ENCODE measurements at regions not wholly inside any gene's neighbourhood (a gene's known extent, or its start where the extent isn't known, plus 50 kb on each side); places are given as distances from the start of the nearest gene placed in this dataset.
"Not testable (repeated sequence)": the region's sequence is repeated elsewhere in the genome, so short reads cannot be mapped to it uniquely, and the experiment has no call there.

- no peak for DNase-seq
Observed at GRCh38 chrX:1102786-1103185, 109.7 kb downstream of the CRLF2 start.

GRCh38 chrX:1102221-1102620 is 110.2 kb downstream of the CRLF2 start:
- not testable (repeated sequence) for DNase-seq

- no peak for DNase-seq
Observed at GRCh38 chrX:1099146-1099770, 113.2 kb downstream of the CRLF2 start.

- no peak for DNase-seq
Observed at GRCh38 chrX:1097328-1097727, 115.1 kb downstream of the CRLF2 start.

- no peak for DNase-seq
Observed at GRCh38 chrX:1094566-1095333, 117.7 kb downstream of the CRLF2 start.

GRCh38 chrX:1093586-1094421 is 118.6 kb downstream of the CRLF2 start:
- DNase-seq, result no peak

- no peak for DNase-seq
Observed at GRCh38 chrX:1093121-1093520, 119.3 kb downstream of the CRLF2 start.

GRCh38 chrX:1086444-1087409 is 125.7 kb downstream of the CRLF2 start:
- no peak for DNase-seq

GRCh38 chrX:1085871-1086270 is 126.6 kb downstream of the CRLF2 start:
- DNase-seq, result not testable (repeated sequence)

GRCh38 chrX:1084689-1085088 is 127.8 kb downstream of the CRLF2 start:
- DNase-seq, result no peak

- no peak for DNase-seq
Observed at GRCh38 chrX:1076871-1077651, 135.4 kb downstream of the CRLF2 start.

- DNase-seq, result no peak
Observed at GRCh38 chrX:1075741-1076140, 136.7 kb downstream of the CRLF2 start.

- no peak for DNase-seq
Observed at GRCh38 chrX:1075156-1075555, 137.3 kb downstream of the CRLF2 start.

GRCh38 chrX:1074755-1075154 is 137.7 kb downstream of the CRLF2 start:
- no peak for DNase-seq

- DNase-seq, result no peak
Observed at GRCh38 chrX:1074172-1074571, 138.3 kb downstream of the CRLF2 start.

- no peak for DNase-seq
Observed at GRCh38 chrX:1072637-1073377, 139.6 kb downstream of the CRLF2 start.

- no peak for DNase-seq
Observed at GRCh38 chrX:1071351-1071750, 141.1 kb downstream of the CRLF2 start.

- no peak for DNase-seq
Observed at GRCh38 chrX:1062351-1062750, 150.1 kb downstream of the CRLF2 start.

GRCh38 chrX:1060562-1060960 is 151.9 kb downstream of the CRLF2 start:
- DNase-seq, result no peak

- DNase-seq, result no peak
Observed at GRCh38 chrX:1059576-1060561, 152.6 kb downstream of the CRLF2 start.
